ENCODE measurements at regions not wholly inside any gene's neighbourhood (a gene's known extent, or its start where the extent isn't known, plus 50 kb on each side); places are given as distances from the start of the nearest gene placed in this dataset.
"Not testable (repeated sequence)": the region's sequence is repeated elsewhere in the genome, so short reads cannot be mapped to it uniquely, and the experiment has no call there.

DNA sequence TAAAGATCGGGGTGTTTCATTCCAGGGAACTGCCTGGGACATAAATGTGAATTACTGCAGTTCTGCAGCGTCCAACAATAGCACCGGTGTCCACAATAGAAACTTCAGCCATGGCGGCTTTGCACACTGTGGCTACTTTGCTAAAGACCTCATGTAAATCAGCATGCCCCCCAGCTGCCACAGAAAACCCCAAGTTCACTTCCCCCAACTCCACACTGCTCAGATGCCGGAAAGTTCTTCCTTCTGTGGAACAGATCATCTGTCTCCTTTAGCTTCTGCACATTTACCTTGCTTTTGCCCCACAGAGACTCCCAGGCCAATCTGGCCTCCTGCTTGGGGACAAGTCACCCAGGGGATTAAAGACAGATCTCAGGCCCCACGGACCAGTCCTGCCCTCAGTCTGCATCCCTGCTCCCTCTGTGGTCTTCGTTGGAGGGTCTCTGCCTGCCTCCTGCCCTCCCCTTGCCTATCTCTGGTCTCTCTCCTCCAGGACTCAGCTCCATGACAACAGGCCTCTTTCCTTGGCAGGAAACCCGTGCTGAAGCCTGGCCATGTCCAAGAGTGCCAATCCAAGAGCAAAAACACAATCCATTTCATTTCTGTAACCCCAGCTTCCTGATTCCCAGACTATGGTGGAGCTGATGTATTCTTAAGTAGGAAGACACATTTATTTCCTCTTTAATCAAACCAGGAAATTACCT is 403.2 kb downstream of the RPS24 start:
- no peak for DNase-seq (ENCODE audit: low read depth)

DNA sequence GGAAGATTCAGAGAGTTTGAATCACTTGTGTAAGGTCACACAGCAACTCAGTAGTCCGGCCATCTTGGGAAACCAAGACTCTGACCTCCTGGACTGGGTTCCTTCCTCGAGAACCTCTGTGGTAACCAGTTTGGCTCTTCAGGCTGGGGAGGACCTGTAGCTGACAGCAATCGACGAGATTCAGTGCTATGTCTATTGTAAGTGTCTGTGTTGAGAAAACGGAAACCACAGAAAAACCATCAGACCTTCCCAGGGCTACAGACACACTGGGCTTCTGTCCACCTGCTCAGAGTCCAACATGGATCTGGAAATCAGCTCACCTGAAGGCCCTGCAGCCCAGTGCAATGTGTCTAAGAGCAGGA is 403.7 kb downstream of the RPS24 start:
- DNase-seq (ENCODE audit: low read depth): no peak

DNA sequence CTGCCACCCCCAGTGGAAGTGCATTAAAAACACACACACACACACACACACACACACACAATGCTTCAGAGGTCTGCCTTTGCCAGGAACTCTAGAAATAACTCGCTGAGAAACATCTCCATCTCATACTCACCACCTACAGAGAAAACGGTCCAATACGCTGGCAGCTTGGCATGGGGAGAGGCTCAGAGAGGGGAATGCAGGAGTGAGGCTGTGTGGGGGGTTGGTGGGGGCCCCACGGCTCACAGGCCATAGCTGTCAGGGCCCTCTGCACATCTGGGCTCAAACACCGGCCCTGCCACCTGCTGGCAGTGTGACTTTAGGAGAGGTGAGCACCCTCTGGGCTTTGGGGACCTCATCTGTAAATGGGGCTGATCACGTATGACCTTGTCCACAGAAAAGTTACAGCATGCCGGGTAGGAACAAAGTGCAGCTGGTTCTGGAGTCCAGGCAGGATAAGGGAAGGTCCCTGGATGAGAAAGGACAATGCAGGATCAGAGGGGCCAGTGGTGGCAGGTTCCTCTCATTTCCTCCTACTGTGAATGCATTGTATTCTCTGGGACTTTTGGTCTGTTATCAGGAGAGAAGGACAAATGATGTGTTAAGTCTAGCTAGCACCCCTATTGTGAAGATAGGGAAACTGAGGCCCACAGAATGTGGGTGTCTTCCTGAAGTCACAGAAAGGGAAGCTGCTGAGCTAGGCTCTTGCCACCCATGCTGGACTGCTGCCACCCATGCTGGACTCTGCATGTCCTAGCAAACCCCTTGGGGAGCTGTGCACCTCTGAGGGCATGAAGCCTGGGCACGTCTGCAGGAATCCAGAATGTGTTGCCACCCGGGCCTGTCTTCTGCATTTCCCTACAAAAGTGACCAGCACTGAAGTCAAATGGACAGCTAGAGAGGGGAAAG is 404.6 kb downstream of the RPS24 start:
- DNase-seq (ENCODE audit: low read depth): no peak

DNA sequence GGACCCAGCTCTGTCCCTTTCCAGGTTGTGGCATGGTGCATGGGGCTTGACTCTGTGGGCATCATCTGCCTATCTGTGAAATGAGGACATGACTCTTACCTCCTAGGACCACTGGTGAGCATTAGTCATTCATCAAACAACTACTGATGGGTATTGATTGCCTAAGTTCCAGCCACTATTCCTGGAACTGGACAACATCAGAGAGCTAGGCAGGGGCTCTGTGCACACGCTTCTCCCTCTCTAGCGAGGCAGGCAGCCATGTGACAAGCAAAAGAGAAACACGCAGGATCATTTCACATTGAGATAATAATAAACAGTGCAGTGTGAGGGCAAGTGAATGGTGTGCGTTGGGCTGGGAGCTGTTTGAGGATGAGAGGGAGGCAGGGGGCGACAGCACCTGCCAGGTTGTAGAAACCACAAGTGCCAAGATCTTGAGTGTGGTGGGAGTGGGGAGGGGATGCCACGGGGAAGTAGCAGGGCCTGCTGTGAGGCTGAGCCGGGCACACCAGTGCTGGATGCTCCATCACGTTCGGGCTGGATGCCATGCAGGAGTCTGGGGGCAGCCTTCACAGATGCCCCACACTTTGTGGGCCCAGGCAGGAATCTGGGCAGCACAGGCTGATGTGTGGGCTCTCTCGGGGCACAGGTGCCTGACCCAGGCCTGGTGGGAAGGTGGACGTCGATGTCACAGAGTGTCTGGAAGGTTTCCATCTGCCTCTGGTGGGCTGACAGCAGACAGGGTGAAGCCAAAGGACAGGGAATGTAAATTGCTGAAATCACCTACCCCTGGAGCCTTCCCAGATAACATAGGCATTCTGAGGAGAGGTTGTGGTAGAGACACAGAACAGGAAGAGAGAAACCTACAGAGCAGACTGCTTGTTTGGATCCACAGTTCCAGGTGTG is 405.5 kb downstream of the RPS24 start:
- no peak for DNase-seq (ENCODE audit: low read depth)

DNA sequence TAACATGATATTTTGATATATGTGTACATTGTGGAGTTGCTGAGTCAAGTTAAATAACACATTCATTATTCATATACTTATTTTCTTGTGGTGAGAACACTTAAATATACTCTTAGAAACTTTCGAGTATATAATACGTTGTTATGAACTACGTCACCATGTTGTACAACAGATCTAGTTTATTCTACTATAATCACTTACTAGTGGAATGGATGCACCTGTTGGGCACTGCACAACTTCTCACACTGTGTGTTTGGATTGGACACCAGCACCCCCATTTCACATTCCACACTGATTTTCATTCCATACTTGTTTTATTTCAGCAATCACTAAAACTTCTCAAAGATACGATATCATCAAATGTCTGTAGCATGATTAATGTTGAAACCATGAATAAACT is 407.3 kb downstream of the RPS24 start:
- DNase-seq (ENCODE audit: low read depth): no peak

DNA sequence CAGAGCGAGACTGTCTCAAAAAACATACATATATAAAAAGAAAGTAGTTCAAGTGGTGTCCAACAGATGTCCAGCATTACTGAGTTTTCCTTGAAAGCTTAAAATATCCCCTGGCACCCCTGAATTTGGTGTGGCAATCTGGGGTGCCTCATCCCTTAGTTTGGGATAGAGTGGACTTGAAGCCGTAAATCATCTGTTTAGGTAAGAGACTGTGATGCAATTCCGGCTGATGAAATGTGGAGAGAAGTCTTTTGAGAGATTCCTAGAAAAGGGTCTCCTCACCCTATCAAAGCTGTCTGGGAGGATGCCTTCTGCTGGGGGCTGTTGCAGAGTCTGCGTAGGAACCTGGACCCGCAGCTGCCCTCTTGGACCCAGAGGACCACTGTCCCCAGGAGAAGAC is 408.0 kb downstream of the RPS24 start:
- no peak for DNase-seq (ENCODE audit: low read depth)

DNA sequence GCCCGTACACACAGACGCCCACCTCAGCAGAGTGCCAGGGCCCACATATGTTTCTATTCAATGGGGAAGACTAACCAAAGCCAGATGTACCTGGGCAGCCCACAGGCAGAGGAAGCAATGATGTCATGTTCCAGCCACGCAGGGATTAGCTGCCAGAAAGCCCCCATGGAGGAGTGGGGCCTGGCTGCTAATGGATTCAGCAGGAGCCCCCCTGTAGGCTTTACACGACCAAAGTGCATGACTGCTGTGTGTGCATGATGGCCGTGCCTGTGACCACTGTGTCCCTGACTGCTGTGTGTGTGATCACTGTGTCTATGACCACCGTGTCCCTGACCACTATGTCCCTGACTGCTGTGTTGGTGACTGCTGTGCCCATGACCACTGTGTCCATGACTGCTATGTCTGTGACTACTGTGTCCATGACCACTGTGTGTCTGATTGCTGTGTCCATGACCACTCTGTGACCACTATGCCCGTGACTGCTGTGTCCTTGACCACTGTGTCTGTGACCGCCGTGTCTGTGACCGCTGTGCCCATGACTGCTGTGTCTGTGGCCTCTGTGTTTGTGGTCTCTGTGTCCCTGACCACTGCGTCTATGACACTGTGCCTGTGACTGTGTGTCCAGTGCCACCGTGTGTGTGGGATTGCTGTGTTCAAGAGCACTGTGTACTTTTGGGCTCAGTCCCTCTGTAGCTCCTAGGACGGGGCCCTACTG is 409.3 kb downstream of the RPS24 start:
- DNase-seq (ENCODE audit: low read depth): no peak

DNA sequence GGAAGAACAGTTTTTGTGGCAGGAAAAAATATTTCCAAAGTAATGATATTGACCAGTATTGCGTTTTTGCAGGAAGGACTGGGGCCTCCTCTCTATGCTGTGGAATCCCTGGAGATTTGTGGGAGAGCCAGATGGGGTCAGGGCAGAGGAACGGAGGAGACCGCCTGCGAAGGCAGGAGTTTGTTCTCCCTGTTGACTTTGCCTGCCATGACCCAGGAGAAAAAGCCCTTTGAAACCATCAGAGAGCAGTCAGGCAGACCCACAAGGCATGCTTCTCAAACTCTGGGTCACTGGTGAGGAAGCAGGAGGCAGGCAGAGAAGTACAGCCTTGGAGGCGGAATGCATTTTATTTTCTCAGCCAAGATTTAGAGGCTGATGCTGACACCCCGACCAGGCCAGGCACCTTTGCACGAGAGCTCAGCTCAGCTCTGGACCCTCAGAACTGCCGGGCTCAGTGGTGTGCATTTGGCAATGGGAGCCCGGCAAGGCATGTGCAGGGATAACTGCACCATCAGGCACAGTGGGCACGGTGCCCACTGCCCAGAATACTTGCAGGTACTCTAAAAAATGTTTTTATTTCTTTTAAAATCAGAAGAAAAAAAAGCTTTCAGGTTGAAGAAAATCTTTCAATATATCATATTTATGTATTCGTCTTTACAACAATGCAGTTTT is 410.4 kb downstream of the RPS24 start:
- no peak for DNase-seq (ENCODE audit: low read depth)

DNA sequence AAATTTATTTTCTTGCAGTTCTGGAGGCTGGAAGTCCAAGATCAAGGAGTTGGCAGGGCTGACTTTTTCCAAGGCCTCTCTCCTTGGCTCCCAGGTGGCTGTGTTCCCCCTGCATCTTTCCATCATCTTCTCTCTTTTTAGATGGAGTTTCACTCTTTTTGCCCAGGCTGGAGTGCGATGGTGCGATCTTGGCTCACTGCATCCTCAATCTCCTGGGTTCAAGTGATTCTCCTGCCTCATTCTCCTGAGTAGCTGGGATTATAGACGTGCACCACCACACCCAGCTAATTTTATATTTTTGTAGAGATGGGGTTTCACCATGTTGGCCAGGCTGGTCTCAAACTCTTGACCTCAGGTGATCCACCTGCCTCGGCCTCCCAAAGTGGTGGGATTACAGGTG is 411.1 kb downstream of the RPS24 start:
- DNase-seq (ENCODE audit: low read depth): not testable (repeated sequence)

DNA sequence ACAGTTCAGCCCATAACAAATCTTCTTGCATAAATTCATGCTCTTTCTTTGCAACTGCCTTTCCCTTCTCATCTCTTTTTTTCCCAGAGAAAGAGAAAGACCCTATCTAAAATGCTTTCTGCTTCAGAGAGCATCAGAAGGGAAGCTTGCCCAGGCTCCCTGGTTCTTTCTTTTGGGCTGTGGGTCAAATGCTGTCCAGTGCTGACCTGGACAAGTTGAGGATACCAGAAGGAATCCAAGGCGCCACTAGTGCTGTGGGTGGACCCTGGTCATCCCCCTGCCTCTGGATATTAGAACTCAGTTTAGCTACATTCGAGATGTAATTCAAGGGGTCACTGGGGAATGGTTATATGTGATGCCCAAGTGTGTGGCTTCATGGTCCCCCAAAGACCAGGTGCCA is 411.6 kb downstream of the RPS24 start:
- no peak for DNase-seq (ENCODE audit: low read depth)

DNA sequence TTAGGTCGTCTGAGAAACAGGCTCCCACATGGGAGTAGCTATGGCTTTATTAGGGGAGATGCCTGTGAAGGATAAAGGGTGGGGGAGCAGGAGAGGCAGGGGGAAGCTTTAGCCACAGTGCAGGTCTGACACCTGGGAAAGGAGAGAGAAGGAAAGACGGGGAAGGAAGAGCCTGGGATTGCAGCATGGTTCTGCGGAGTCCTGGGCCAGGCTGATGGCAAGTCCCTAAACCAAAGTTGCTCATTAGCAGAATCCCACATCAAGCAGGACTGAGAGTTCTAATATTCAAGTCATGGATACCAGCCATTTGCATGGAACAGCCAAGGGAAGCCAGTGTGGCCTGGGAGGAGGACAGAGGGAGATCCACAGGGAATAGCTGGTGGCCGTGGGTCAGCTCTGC is 414.8 kb downstream of the RPS24 start:
- no peak for DNase-seq (ENCODE audit: low read depth)

DNA sequence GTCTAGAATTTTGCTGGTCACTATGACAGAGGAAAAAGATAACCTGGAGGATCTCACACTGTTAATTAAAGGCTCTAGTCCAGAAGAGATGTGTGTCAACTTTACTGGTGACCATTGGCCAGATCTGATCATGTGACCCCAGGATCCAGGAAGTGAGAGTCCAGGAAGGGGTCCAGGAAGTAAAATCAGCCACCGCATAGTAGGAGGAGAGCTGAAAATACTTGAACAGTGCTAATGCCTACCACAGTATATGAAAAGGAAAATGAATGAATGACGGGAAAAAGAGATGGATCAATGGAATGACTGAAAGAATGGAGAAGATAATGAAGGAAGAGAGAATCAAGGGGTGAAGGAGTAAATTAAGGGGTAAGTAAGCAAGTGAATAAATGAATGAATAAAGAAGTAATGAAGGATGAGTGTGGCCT is 415.3 kb downstream of the RPS24 start:
- DNase-seq (ENCODE audit: low read depth): no peak

DNA sequence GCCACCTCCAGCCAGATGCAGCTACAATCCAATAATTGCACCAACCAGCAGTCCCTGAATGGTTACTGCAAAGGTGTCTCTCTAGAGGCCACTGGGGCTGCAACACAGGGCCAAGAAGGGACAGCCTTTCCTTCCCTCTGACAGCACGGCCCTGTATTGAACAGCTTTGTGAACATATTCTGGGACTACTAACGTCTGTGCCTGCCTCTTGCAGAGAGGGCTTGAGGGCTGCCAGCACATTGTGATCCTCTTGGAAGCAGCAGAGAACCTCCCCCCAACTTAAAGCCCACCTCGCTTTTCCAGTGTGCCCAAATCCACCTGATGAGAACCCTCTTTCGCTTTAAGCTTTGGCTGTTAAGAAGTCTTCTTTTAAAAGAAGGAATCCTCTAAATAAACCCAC is 415.9 kb downstream of the RPS24 start:
- DNase-seq (ENCODE audit: low read depth): no peak

DNA sequence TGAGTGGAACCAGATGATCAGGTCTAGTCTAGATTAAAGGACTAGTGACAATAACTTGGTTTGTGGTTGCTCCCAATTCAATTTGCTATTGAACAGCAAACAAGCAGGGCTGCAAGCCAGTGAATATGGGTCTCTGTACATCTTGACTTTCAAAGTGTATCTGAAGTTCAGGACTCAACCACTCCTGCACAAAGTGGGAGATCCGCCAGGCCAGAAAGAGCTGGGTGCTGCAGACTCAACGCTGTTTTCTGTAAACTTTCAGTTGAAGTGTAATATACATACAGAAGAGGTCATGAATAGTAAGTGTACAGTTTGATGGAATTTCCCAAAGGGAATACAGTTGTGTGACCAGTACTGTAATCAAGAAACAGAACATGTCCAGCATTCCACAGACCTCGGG is 416.6 kb downstream of the RPS24 start:
- no peak for DNase-seq (ENCODE audit: low read depth)

DNA sequence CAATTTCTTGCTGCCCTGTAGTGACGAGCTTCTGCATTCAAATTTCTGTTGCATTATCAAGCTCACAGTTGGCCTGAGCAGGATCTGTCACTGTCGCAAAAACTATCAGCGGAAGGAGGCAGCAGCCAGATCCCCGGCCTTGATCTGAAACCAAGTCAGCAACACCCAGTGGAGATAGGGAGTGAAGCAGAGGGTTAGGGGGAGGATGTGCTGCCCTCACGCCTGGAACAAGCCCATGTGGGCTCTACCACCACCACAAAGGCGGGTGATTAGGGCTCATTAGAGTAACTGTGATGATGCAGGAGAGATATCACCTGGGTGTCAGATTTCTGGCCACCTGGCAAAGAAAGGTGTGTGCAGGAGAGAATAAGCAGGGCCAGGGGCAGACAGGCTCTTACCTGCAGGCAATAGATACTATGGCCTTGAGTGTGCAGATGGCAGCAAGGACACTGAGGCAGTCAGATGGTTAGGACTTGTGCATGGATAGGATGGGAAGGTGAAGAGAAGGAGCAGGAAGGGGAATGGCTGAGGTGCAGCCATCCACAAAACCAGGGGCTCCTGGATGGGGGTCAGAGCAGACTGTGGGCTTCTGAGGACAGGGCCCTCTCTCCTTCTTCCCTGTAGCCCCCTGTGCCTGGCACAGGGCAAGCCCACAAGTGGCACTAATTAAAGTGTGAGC is 417.3 kb downstream of the RPS24 start:
- no peak for DNase-seq (ENCODE audit: low read depth)

DNA sequence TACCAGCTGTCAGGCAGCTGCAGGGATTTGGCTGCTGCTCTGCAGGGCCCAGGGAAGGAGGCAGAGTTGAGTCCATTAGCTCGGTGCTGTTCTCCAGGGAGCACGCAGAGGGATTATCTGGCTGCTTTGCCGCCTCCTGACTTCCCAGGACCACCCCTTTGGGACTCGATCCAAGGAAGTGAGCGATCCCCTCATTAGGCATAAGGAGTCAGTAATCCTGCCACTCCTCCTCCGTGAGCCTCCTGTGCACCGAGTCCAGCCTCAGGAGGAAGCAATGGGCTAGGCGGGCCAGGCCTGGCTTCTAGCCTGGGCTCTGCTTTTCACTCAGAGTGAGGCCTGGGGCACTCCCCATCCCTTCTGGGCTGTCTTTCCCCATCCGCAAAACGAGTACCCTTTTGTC is 417.9 kb downstream of the RPS24 start:
- DNase-seq (ENCODE audit: low read depth): peak; percentile 51

DNA sequence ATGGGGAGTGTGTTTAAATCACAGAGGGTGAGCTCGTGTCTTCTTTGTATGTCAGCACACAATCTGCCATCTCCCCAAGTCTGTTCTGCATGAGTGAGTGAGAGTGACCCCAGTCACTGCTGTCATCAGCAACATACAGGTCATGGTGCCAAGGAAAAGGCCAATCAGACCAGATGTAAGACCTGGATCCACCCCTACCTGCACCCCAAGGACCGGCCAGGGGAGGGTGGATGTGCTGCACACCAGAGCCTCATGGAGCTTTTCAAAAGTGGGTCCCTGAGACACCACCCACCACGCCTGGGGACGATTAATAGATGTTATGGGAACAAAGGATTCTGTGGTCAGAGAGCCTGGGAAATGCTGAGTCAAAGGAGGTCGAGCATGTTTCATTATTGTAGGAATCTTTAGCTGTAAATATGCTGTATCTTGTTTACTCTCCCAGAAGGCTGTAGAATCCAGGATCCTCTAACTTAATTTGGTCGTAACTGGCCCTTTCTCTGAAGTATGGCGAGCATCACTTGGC is 420.5 kb downstream of the RPS24 start:
- DNase-seq (ENCODE audit: low read depth): no peak

DNA sequence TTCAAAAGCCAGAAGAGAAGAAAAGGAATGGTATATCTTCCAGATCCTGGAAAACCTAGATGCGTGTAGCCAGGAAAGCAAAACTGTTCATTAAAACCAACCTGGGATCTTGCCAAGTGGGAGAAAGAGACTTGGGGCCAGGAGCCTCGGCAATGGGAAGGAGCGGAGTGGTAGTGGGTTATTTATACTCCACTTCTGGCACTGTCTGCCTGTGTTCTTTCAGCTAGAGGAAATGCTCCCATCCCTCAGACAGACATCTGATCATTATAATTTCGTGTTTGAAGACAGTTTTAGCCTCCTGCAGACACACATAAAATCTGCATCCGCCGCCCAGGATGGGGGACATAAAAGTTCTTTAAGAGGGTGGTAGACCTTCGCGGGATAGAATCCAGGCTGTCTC is 421.6 kb downstream of the RPS24 start:
- DNase-seq (ENCODE audit: low read depth): no peak

DNA sequence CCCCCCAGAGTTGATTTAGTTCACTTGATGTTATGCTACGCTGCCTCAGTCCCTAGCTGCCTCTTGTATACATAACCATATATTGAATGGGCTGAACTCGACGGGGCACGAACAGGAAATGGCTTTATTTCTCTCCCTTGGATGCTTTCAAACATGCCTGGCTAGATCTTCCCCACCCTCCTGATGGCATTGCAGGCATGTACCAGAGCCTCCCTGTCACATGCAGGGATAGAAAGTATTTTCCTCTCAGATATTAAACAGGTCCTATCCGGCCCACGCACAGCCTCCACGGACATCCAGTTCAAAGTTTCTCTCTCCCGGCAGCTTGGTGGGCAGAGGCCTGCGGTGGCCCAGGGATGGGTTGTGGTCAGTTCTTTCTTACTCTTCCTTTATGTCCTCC is 422.1 kb downstream of the RPS24 start:
- DNase-seq (ENCODE audit: low read depth): no peak

Data from Daoy (cell line).